NCI-H526 (cell line): ENCODE measurements at regions not wholly inside any gene's neighbourhood (a gene's known extent, or its start where the extent isn't known, plus 50 kb on each side); places are given as distances from the start of the nearest gene placed in this dataset.
"Not testable (repeated sequence)": the region's sequence is repeated elsewhere in the genome, so short reads cannot be mapped to it uniquely, and the experiment has no call there.

Experiments
- DNase-seq, 2 experiments: peaks; one replicate each; lab custom pipeline; 2025; lab: John Stamatoyannopoulos, UW

GRCh38 chr3:88291486-88291885 is 141.7 kb downstream of the C3orf38 start:
- no peak for DNase-seq

DNA sequence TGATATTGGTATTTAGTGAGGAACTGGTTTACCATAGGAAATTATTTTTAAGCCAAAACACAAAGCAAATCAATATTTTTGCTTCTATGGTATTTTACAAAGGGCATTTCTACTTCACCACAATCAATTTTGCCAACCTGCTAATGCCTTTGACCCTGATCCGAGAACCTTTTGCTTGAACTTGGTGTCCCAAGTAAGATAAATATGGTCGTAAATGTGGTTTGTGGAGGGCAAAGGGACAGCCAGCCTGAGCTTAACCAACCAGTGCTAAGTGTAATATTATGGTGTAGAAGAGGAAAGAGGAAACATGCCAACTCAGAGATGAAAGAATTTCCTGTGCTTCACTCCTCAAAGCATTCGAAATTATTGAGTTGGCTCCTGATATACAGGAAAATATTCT is 148.4 kb downstream of the C3orf38 start:
- DNase-seq, result no peak

- no peak for DNase-seq
Measured at GRCh38 chr3:88301273-88301995, 151.7 kb downstream of the C3orf38 start.

DNA sequence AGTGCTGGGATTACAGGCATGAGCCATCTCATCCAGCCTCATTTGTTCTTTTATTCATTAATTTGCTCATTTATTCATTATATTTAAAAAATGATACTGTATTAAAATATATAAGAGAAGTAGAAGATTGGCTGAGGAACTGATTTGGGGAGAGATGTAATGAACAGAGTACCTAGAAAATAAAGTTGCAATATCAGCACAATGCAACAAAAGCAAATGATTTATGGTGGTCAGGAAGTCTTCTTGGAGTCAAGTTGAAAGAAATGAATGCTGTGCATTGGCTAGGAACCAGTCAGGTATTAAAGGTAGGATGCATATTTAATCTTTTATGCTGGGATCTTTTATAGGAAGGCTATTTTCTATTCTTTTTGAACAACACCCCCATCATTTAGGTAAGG is 152.2 kb downstream of the C3orf38 start:
- DNase-seq, result no peak

DNA sequence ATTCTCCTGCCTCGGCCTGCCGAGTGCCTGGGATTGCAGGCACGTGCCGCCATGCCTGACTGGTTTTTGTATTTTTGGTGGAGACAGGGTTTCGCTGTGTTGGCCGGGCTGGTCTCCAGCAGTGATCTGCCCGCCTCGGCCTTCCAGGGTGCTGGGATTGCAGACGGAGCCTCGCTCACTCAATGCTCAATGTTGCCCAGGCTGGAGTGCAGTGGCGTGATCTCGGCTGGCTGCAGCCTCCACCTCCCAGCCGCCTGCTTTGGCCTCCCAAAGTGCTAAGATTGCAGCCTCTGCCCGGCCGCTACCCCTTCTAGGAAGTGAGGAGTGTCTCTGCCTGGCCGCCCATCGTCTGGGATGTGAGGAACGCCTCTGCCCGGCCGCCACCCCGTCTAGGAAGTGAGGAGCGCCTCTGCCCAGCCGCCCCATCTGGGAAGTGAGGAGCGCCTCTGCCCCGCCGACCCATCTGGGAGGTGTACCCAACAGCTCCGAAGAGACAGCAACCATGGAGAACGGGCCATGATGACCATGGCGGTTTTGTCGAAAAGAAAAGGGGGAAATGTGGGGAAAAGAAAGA is 153.7 kb downstream of the C3orf38 start:
- DNase-seq, result not testable (repeated sequence)

DNA sequence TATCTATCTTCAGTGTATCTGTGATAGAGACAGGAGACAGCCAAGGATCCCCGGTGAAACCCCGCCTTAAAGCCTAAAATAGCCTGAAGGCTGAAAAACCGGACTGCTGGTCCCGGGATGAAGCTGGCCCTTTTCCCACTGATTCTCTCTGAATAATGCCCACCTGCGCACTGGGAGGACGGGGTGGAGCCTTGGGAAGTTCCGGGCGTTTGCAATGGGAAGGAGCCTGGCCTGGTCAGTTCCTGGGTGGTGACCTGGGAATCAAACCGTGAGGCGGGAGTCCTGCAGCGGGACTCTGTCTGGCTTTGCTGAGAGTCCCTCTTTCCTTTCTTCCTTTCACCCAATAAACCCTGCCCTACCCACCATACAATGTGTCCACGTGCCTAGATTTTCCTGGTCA is 157.9 kb downstream of the C3orf38 start:
- no peak for DNase-seq

DNA sequence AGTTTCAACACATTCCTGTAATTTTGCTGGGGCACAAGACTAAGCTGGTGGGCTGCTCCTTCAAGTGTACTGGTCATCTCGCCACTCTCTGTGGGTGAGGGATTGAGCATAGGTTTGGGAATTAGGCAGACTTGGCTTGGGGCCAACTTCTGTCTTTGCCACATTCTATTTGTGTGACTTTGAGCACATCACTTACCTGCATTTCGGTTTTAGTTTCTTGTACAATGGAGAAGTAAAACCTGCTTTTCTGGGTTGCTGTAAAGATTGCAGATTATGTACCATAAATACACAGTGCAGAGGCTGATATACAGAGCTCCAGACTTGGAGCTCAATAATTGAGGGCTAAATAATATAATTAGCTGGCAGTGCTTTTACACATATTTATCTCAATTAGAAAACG is 162.1 kb downstream of the C3orf38 start:
- no peak for DNase-seq

DNA sequence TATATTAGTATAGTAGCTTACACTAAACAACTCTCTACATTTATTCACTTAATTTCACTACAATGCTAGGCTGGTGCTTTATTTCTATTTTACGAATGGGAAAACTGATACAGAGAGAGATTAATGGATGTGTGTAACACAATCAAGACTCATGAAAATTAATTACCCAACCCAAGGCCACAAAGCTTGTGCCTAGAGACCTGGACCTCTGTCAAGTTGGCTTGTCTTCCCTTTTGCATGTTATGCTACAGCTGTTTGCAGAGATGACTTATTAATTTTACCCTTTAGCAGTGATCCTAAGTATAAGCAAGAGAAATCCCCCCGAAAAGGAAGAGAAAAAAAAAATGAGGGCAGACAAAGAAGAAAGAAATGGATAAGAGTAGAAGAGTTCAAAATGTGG is 162.5 kb downstream of the C3orf38 start:
- DNase-seq, result no peak

DNA sequence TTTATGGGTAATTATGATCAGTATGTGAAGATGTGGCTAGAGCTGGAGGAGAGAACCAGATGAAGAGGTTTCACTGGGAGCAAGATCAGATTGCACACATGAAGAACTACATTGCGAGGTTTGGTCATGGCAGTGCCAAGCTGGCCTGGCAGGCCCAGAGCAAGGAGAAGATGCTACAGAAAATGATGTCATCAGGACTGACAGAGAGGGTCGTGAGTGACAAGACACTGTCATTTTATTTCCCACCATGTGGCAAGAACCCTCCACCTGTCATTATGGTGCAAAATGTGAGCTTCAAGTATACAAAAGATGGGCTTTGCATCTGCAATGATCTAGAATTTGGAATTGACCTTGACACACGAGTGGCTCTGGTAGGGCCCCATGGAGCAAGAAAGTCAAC is 168.3 kb downstream of the C3orf38 start:
- DNase-seq, result no peak

GRCh38 chr3:88321363-88322050 is 171.7 kb downstream of the C3orf38 start:
- DNase-seq, result no peak

GRCh38 chr3:88324788-88325187 is 175.0 kb downstream of the C3orf38 start:
- no peak for DNase-seq

GRCh38 chr3:88334187-88334868 is 184.6 kb downstream of the C3orf38 start:
- DNase-seq, result no peak

DNA sequence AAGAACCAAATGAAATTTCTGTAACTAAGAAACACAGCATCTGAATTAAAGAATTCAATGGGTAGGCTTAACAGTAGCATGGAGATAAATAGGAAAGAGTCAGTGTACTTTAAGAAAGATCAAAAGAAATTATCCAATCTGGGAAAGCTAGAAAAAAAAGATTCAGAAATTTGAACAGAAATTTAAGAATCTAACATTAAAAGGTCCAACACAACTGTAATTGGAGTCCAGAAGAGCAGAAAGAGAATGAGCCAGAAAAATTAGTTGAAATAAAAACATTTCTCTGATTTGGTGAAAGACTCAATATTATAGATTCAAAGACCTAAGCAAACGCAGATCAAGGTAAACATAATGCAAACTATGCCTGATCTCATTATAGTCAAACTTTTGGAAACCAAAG is 187.1 kb downstream of the C3orf38 start:
- no peak for DNase-seq

- DNase-seq, result no peak
Measured at GRCh38 chr3:88343264-88343663, 193.5 kb downstream of the C3orf38 start.

DNA sequence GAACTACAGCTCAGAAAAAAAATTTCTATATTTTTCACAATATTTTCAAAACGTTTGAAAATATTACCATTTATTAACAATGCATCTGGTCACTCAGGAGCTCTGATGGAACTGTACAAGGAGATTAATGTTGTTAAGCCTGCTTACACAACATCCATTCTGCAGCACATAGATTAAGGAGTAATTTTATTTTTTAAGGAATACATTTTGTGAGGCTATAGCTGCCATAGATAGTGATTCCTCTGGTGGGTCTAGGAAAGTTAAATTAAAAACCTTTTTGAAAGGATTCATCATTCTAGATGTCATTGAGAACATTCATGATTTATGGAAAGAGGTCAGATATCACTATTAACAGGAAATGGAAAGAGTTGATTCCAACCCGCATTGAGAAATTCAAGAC is 196.9 kb downstream of the C3orf38 start:
- DNase-seq, result no peak

- no peak for DNase-seq
Measured at GRCh38 chr3:88362428-88362827, 212.7 kb downstream of the C3orf38 start.

DNA sequence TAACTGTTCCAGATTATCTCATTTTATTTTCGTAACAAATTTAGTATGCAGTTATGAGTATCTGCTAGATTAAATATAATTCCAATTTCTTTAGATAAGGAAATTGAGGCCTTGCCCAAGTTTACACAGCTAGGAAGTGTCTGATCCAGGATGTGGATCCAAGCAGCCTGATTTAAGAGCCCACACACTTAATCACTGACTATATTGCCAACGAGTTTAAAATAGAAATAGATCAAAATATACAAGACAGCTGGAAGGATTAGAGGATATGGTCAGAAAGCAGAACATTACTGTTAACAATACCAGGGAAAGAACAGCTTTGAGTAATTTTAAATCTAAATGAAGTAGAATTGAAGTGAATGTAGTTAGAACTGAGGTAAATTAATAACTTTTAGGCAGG is 215.2 kb downstream of the C3orf38 start:
- no peak for DNase-seq

GRCh38 chr3:88369337-88369736 is 219.6 kb downstream of the C3orf38 start:
- DNase-seq, result no peak

- no peak for DNase-seq
Measured at GRCh38 chr3:88369767-88370166, 220.0 kb downstream of the C3orf38 start.

DNA sequence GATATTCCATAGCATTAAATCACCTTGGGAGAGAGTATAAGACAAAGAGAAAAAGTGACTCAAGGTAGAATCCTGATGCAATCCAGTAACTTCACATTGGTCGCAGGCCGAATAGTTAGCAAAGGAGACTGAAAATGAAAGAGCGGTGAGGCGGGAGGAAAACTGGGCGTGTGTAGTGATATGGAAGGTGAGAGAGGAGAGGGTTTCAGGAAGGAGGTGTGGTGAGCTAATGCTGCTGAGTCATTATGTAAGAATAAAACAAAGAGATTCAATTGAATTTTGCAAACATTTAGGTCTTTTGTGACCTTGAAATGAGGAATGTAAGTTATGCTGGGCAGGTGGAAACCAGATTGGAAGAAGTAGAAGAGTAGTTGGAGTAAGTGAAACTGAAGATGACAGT is 235.3 kb downstream of the C3orf38 start:
- no peak for DNase-seq

DNA sequence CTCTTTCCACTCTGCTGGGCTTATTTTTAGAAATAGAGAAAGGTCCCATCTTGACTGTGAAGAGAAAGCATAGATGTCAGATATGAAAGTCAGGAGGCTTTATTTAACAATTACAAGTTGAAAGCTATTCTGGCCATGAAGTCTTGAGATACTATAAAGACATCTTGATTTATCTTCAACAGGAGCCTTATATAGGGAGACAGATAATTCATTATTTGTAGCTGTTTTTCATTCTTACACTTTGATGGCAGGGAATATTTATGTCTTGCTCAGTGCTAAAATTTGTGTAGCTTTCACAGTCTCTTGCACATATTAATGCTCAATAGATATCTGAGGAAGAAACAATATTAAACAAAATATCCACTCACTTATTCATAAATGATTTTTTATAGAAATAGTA is 248.8 kb downstream of the C3orf38 start:
- DNase-seq, result no peak

- DNase-seq, result no peak
Measured at GRCh38 chr3:88403319-88403718, 253.6 kb downstream of the C3orf38 start.

GRCh38 chr3:88408097-88408496 is 258.3 kb downstream of the C3orf38 start:
- no peak for DNase-seq
